SK-N-SH (cell line): ENCODE measurements at regions not wholly inside any gene's neighbourhood (a gene's known extent, or its start where the extent isn't known, plus 50 kb on each side); places are given as distances from the start of the nearest gene placed in this dataset.

Source experiments
- CTCF ChIA-PET: fragments of 300-600, 350-600 bp; formaldehyde crosslinking; extraction: SDS; loops from one replicate; lab custom pipeline; 2021; lab: Yijun Ruan, JAX
- POLR2A ChIA-PET: fragments of 350-600 bp; sonication (Branson Sonifier 250); formaldehyde crosslinking; extraction: SDS; loops from one replicate; lab custom pipeline; 2020; ENCODE audit warnings: antibody characterized with exemption, inconsistent platforms; lab: Yijun Ruan, JAX
- DNase-seq: peaks from one replicate; pipeline ENCODE4 v3.0.0; 2012
- H2AFZ ChIP-seq: fragments of 200-600 bp; sonication (generic); 2 replicates; pipeline ENCODE4 v1.8.1; 2016; ENCODE audit warnings: antibody characterized with exemption, mild to moderate bottlenecking, low read depth
- H3F3A ChIP-seq: fragments of 200-600 bp; sonication (generic); replicated peaks from 2 replicates; pipeline ENCODE3; 2016; ENCODE audit warnings: antibody characterized with exemption, mild to moderate bottlenecking; ENCODE audit not compliant: insufficient read depth
- H3K27ac ChIP-seq, 2 experiments: fragments of 200-500 bp in 1 of 2; fragments of 200-600 bp in 1 of 2; sonication (Bioruptor generic) in 1 of 2; sonication (generic), shearing (Covaris generic) in 1 of 2; 2 replicates each; pipeline versions ENCODE4 v1.5.1 to v1.6.1; 2014 to 2016; ENCODE audit warnings: low read depth in 2 of 2, inconsistent platforms in 1 of 2, low read length in 1 of 2, mild to moderate bottlenecking in 1 of 2, mixed read lengths in 1 of 2
- H3K27me3 ChIP-seq: fragments of 200-600 bp; sonication (generic), shearing (Covaris generic); 2 replicates; pipeline ENCODE4 v1.6.1; 2016; ENCODE audit warnings: mixed run types; ENCODE audit not compliant: insufficient read depth
- H3K36me3 ChIP-seq, 2 experiments: fragments of 200-500 bp in 1 of 2; fragments of 200-600 bp in 1 of 2; sonication (Bioruptor generic) in 1 of 2; sonication (generic) in 1 of 2; replicated peaks in 1 of 2; 2 replicates each; pipeline versions ENCODE3 to v1.5.1; 2014 to 2016; ENCODE audit warnings: low read length in 1 of 2, mild to moderate bottlenecking in 1 of 2; ENCODE audit not compliant: insufficient read depth in 2 of 2, control insufficient read depth in 1 of 2
- H3K4me1 ChIP-seq, 2 experiments: fragments of 200-500 bp in 1 of 2; fragments of 200-600 bp in 1 of 2; sonication (Bioruptor generic) in 1 of 2; sonication (generic), shearing (Covaris generic) in 1 of 2; 2 replicates each; pipeline versions ENCODE4 v1.5.1 to v1.6.1; 2014 to 2016; ENCODE audit warnings: low read depth in 1 of 2, low read length in 1 of 2, mixed run types in 1 of 2; ENCODE audit not compliant: insufficient read depth in 2 of 2, control insufficient read depth in 1 of 2
- H3K4me2 ChIP-seq: fragments of 200-600 bp; sonication (generic), shearing (Covaris generic); 2 replicates; pipeline ENCODE4 v1.6.1; 2017; ENCODE audit warnings: mixed run types
- H3K4me3 ChIP-seq, 2 experiments: fragments of 200-500 bp in 1 of 2; fragments of 200-600 bp in 1 of 2; sonication (Bioruptor generic) in 1 of 2; sonication (generic), shearing (Covaris generic) in 1 of 2; 2 replicates each; pipeline versions ENCODE4 v1.5.1 to v1.8.1; 2014 to 2016; ENCODE audit warnings: low read depth in 2 of 2, inconsistent platforms in 1 of 2, low read length in 1 of 2, mild to moderate bottlenecking in 1 of 2, mixed read lengths in 1 of 2, moderate library complexity in 1 of 2
- H3K79me2 ChIP-seq: fragments of 200-600 bp; sonication (generic); 2 replicates; pipeline ENCODE4 v1.8.1; 2017; ENCODE audit warnings: mild to moderate bottlenecking; ENCODE audit not compliant: insufficient read depth
- H3K9ac ChIP-seq: fragments of 200-600 bp; sonication (generic); 2 replicates; pipeline ENCODE4 v1.6.1; 2017; ENCODE audit warnings: mixed run types
- H3K9me2 ChIP-seq: fragments of 200-600 bp; sonication (generic); 2 replicates; pipeline ENCODE4 v1.6.1; 2017; ENCODE audit warnings: mixed run types
- H3K9me3 ChIP-seq: fragments of 200-600 bp; sonication (generic); 2 replicates; pipeline ENCODE4 v1.6.1; 2017; ENCODE audit warnings: mixed run types, mild to moderate bottlenecking, moderate library complexity
- H4K20me1 ChIP-seq: fragments of 200-600 bp; sonication (generic); 2 replicates; pipeline ENCODE4 v1.6.1; 2017; ENCODE audit warnings: mild to moderate bottlenecking, mixed run types; ENCODE audit not compliant: insufficient read depth
- CHD2 ChIP-seq: fragments of 150-350 bp; IDR thresholded peaks from 2 replicates; pipeline ENCODE4 v1.6.1; 2018; ENCODE audit warnings: low read length; ENCODE audit not compliant: partially characterized antibody
- CTCF ChIP-seq: fragments of 200-600 bp; sonication (generic); IDR thresholded peaks from 2 replicates; pipeline ENCODE4 v1.6.1; 2017; ENCODE audit warnings: antibody characterized with exemption, mild to moderate bottlenecking, moderate library complexity
- ELF1 ChIP-seq: IDR thresholded peaks from 2 replicates; pipeline ENCODE4 v1.4.0; 2012
- EP300 ChIP-seq, 2 experiments: IDR thresholded peaks; 2 replicates each; pipeline versions ENCODE4 v1.4.0 to v1.6.1; 2012; ENCODE audit warnings: borderline replicate concordance in 1 of 2, low read depth in 1 of 2, low read length in 1 of 2
- EZH2phosphoT487 ChIP-seq: fragments of 200-600 bp; sonication (generic); IDR thresholded peaks from 2 replicates; pipeline ENCODE4 v1.6.1; 2017; ENCODE audit warnings: low read depth, mixed run types, mild to moderate bottlenecking, antibody characterized with exemption, moderate library complexity, borderline replicate concordance
- FOSL2 ChIP-seq: IDR thresholded peaks from 2 replicates; pipeline ENCODE4 v1.4.0; 2012; ENCODE audit warnings: low read depth, mild to moderate bottlenecking, moderate library complexity, borderline replicate concordance
- FOXJ3 ChIP-seq: sonication (generic); formaldehyde crosslinking; IDR thresholded peaks from 2 replicates; pipeline ENCODE4 v1.5.1; 2020; ENCODE audit warnings: mild to moderate bottlenecking, missing genetic modification reagents
- GABPA ChIP-seq: IDR thresholded peaks from 2 replicates; pipeline ENCODE4 v1.4.0; 2012; ENCODE audit warnings: low read depth, mild to moderate bottlenecking
- IRF3 ChIP-seq: fragments of 150-350 bp; IDR thresholded peaks from 2 replicates; pipeline ENCODE4 v1.6.1; 2016; ENCODE audit warnings: mild to moderate bottlenecking, low read depth, low read length
- JUND ChIP-seq: IDR thresholded peaks from 2 replicates; pipeline ENCODE4 v1.4.0; 2012
- MXI1 ChIP-seq: IDR thresholded peaks from 2 replicates; pipeline ENCODE4 v1.6.1; 2012; ENCODE audit warnings: mild to moderate bottlenecking, low read depth, low read length, improper control_type of control experiment
- NFIC ChIP-seq: IDR thresholded peaks from 2 replicates; pipeline ENCODE4 v1.4.0; 2012; ENCODE audit warnings: borderline replicate concordance
- NRF1 ChIP-seq: IDR thresholded peaks from 2 replicates; pipeline ENCODE4 v1.6.1; 2012; ENCODE audit warnings: low read depth, mild to moderate bottlenecking, low read length
- POLR2AphosphoS5 ChIP-seq: IDR thresholded peaks from 2 replicates; pipeline ENCODE4 v1.6.1; 2012; ENCODE audit warnings: low read depth, low read length
- RAD21 ChIP-seq: IDR thresholded peaks from 2 replicates; pipeline ENCODE4 v1.6.1; 2012; ENCODE audit warnings: mild to moderate bottlenecking, low read length
- RCOR1 ChIP-seq: fragments of 150-350 bp; IDR thresholded peaks from 2 replicates; pipeline ENCODE4 v1.6.1; 2017; ENCODE audit warnings: antibody characterized with exemption, low read length
- RFX5 ChIP-seq: IDR thresholded peaks from 2 replicates; pipeline ENCODE4 v1.6.1; 2012; ENCODE audit warnings: mild to moderate bottlenecking, improper control_type of control experiment, low read length
- SIN3A ChIP-seq: IDR thresholded peaks from 2 replicates; pipeline ENCODE4 v1.6.1; 2012; ENCODE audit warnings: low read depth, mild to moderate bottlenecking, low read length, moderate library complexity, borderline replicate concordance
- TAF1 ChIP-seq: IDR thresholded peaks from 2 replicates; pipeline ENCODE4 v1.6.1; 2012; ENCODE audit warnings: low read depth, mild to moderate bottlenecking, low read length, moderate library complexity, borderline replicate concordance
- TCF12 ChIP-seq: IDR thresholded peaks from 2 replicates; pipeline ENCODE4 v1.4.0; 2012
- TEAD4 ChIP-seq: IDR thresholded peaks from 2 replicates; pipeline ENCODE4 v1.4.0; 2012; ENCODE audit warnings: mild to moderate bottlenecking, borderline replicate concordance; ENCODE audit not compliant: insufficient read depth
- USF1 ChIP-seq: IDR thresholded peaks from 2 replicates; pipeline ENCODE4 v1.4.0; 2012; ENCODE audit warnings: low read depth, borderline replicate concordance
- YY1 ChIP-seq: IDR thresholded peaks from 2 replicates; pipeline ENCODE4 v1.4.0; 2012; ENCODE audit warnings: low read depth, mild to moderate bottlenecking
- ZBTB33 ChIP-seq: IDR thresholded peaks from 2 replicates; pipeline ENCODE4 v1.4.0; 2012; ENCODE audit warnings: low read depth, borderline replicate concordance
- WGBS: methylation state at CpG from one replicate; pipeline ENCODE4 v1.1.6; 2017; ENCODE audit warnings: low lambda C conversion rate; 5-methylcytosine and 5-hydroxymethylcytosine counted together

- Histone ChIP-seq H3K9ac (no peak overlapping the region), H3F3A (peaks cover 20% of the 10 kb centered on the region), H3K27me3 (no peaks in the 10 kb centered on the region), H3K9me2 (no peaks in the 10 kb centered on the region), H3K4me3 (no peak overlapping the region), H3K9me3 (no peaks in the 10 kb centered on the region), H3K27ac (peak overlapping the region; percentile 11 to 70), H3K79me2 (no peaks in the 10 kb centered on the region), H3K36me3 (no peaks in the 10 kb centered on the region), H3K4me1 (peaks cover 3 to 24% of the 10 kb centered on the region in 2 experiments; a peak in 3 of 4 replicates), H4K20me1 (no peaks in the 10 kb centered on the region), H3K4me2 (0 out of 2 replicates have a peak overlapping the region, but pooled peaks have one; percentile 32), H2AFZ (peak overlapping the region; percentile 31; the same call in 1 of the 2 replicates)
- WGBS: 89% methylated on average over 1 of the region's 1 CpG
- DNase-seq: no peak
- ChIA-PET POLR2A (no interaction called here), CTCF (no interaction called here)
- TF ChIP-seq RFX5: no peak
- TF ChIP-seq RCOR1: no peak
Observed at GRCh38 chr13:65915195-65915594, 1314.9 kb downstream of the PCDH9 start.

GRCh38 chr13:65914716-65915115, 1315.4 kb downstream of the PCDH9 start:
- Histone ChIP-seq H3K79me2 (no peaks in the 10 kb centered on the region), H4K20me1 (no peaks in the 10 kb centered on the region), H3F3A (peaks cover 20% of the 10 kb centered on the region), H2AFZ (no peak overlapping the region; the same call in 1 of the 2 replicates), H3K9ac (no peak overlapping the region), H3K4me2 (peak overlapping the region; percentile 32; the same call in 1 of the 2 replicates), H3K36me3 (no peaks in the 10 kb centered on the region), H3K9me3 (no peaks in the 10 kb centered on the region), H3K27ac (peak overlapping the region; percentile 16 to 70; a peak in 3 of 4 replicates), H3K4me1 (peaks cover 3 to 24% of the 10 kb centered on the region in 2 experiments; a peak in 3 of 4 replicates), H3K27me3 (no peaks in the 10 kb centered on the region), H3K9me2 (no peaks in the 10 kb centered on the region), H3K4me3 (no peak overlapping the region)
- WGBS: 86% methylated on average over 1 of the region's 1 CpG
- ChIA-PET POLR2A (no interaction called here), CTCF (no interaction called here)
- DNase-seq: no peak
- TF ChIP-seq TEAD4 (peak; percentile 30; the same call in 1 of the 2 replicates), ZBTB33 (no peak), IRF3 (no peak), NRF1 (no peak), POLR2AphosphoS5 (no peak), NFIC (no peak), FOXJ3 (CRISPR knock-in tag) (no peak), JUND (peak; percentile 51; the same call in 1 of the 2 replicates), RCOR1 (no peak), EZH2phosphoT487 (no peak), SIN3A (no peak), FOSL2 (peak; percentile 48; the same call in 1 of the 2 replicates), TCF12 (peak; percentile 46; the same call in 1 of the 2 replicates), EP300 (IDR thresholded peaks at IDR 0.05; ENCODE audit: borderline replicate concordance in 1 of 2, low read depth in 1 of 2, low read length in 1 of 2) (peak in 1 of 2 experiments; percentile 62; a peak in 1 of 4 replicates), YY1 (no peak), GABPA (no peak), RFX5 (no peak), CTCF (no peak), RAD21 (no peak), ELF1 (no peak), MXI1 (no peak), TAF1 (no peak), USF1 (no peak), CHD2 (no peak)
